IMR-90 (cell line): ENCODE measurements at regions not wholly inside any gene's neighbourhood (a gene's known extent, or its start where the extent isn't known, plus 50 kb on each side); places are given as distances from the start of the nearest gene placed in this dataset.

Experiments
- ATAC-seq: fragments of 200-7000 bp; cut with Tn5 transposase; 2 replicates; pipeline ENCODE4 v1.9.1; 2020; ENCODE audit warnings: low read depth, mild to moderate bottlenecking, moderate library complexity
- BruUV-seq: library from RNA; stranded (reverse); fragments of 400-500 nt; replicated peaks from 2 replicates; lab custom pipeline; 2021; lab: Mats Ljungman, UMichigan
- CTCF ChIA-PET: fragments of 300-600 bp; formaldehyde crosslinking; extraction: SDS; loops from one replicate; lab custom pipeline; 2021; ENCODE audit warnings: antibody characterized with exemption; lab: Yijun Ruan, JAX
- POLR2A ChIA-PET: fragments of 300-600 bp; sonication (Branson Sonifier 250); formaldehyde crosslinking; loops from one replicate; lab custom pipeline; 2022; ENCODE audit warnings: antibody characterized with exemption; ENCODE audit not compliant: unreplicated experiment; lab: Charles Lee
- DNase-seq: peaks from one replicate; pipeline ENCODE4 v3.0.0; 2013
- H2AFZ ChIP-seq: replicated peaks from 2 replicates; pipeline ENCODE3; 2013; ENCODE audit warnings: low read length, mild to moderate bottlenecking; ENCODE audit not compliant: poor library complexity
- H2AK5ac ChIP-seq: 2 replicates; pipeline ENCODE4 v1.6.1; 2013; ENCODE audit warnings: low read depth, low read length, inconsistent platforms
- H2AK9ac ChIP-seq: replicated peaks from 2 replicates; pipeline ENCODE3; 2013; ENCODE audit warnings: mild to moderate bottlenecking, low read depth, low read length, moderate library complexity; ENCODE audit not compliant: poor library complexity
- H2BK120ac ChIP-seq: 2 replicates; pipeline ENCODE4 v1.6.1; 2013; ENCODE audit warnings: low read depth, low read length, inconsistent platforms
- H2BK15ac ChIP-seq: 3 replicates; pipeline ENCODE4 v1.6.1; 2013; ENCODE audit warnings: low read depth, low read length, inconsistent platforms
- H2BK20ac ChIP-seq: 2 replicates; pipeline ENCODE4 v1.6.1; 2013; ENCODE audit warnings: low read depth, mild to moderate bottlenecking, inconsistent platforms, low read length, moderate library complexity
- H2BK5ac ChIP-seq: 2 replicates; pipeline ENCODE4 v1.6.1; 2013; ENCODE audit warnings: mild to moderate bottlenecking, low read depth, low read length, inconsistent platforms; ENCODE audit not compliant: poor library complexity, severe bottlenecking
- H3K14ac ChIP-seq: replicated peaks from 2 replicates; pipeline ENCODE4 v1.6.1; 2013; ENCODE audit warnings: low read depth, low read length, inconsistent platforms
- H3K18ac ChIP-seq: 2 replicates; pipeline ENCODE4 v1.6.1; 2013; ENCODE audit warnings: low read depth, low read length, control low read depth
- H3K23ac ChIP-seq: 2 replicates; pipeline ENCODE4 v1.6.1; 2013; ENCODE audit warnings: low read depth, low read length, inconsistent platforms
- H3K27ac ChIP-seq: 2 replicates; pipeline ENCODE4 v1.5.1; 2013; ENCODE audit warnings: mild to moderate bottlenecking, control low read depth, low read length; ENCODE audit not compliant: insufficient read depth
- H3K27me3 ChIP-seq: 2 replicates; pipeline ENCODE4 v1.6.1; 2013; ENCODE audit warnings: low read length; ENCODE audit not compliant: control insufficient read depth, insufficient read depth
- H3K36me3 ChIP-seq: 2 replicates; pipeline ENCODE4 v1.6.1; 2013; ENCODE audit warnings: low read length, mixed read lengths; ENCODE audit not compliant: control insufficient read depth, insufficient read depth
- H3K4ac ChIP-seq: 2 replicates; pipeline ENCODE4 v1.6.1; 2013; ENCODE audit warnings: low read depth, low read length, inconsistent platforms
- H3K4me1 ChIP-seq: 2 replicates; pipeline ENCODE4 v1.6.1; 2013; ENCODE audit warnings: low read length, mixed read lengths; ENCODE audit not compliant: control insufficient read depth, insufficient read depth
- H3K4me2 ChIP-seq: 2 replicates; pipeline ENCODE4 v1.6.1; 2013; ENCODE audit warnings: low read depth, mild to moderate bottlenecking, control low read depth, low read length, moderate library complexity
- H3K4me3 ChIP-seq: 2 replicates; pipeline ENCODE4 v1.5.1; 2013; ENCODE audit warnings: low read depth, mild to moderate bottlenecking, control low read depth, low read length, moderate library complexity; ENCODE audit not compliant: insufficient read depth
- H3K56ac ChIP-seq: 2 replicates; pipeline ENCODE4 v1.6.1; 2013; ENCODE audit warnings: low read length, inconsistent platforms; ENCODE audit not compliant: insufficient read depth; ENCODE audit errors: extremely low read depth
- H3K79me1 ChIP-seq, 2 experiments: 2 replicates each; pipeline ENCODE4 v1.6.1; 2013; ENCODE audit warnings: low read length in 2 of 2, inconsistent platforms in 1 of 2, low read depth in 1 of 2
- H3K9ac ChIP-seq: 2 replicates; pipeline ENCODE4 v1.6.1; 2013; ENCODE audit warnings: low read depth, low read length, control low read depth
- H3K9me1 ChIP-seq: 2 replicates; pipeline ENCODE4 v1.6.1; 2013; ENCODE audit warnings: low read length, inconsistent platforms; ENCODE audit not compliant: insufficient read depth
- H3K9me3 ChIP-seq: 2 replicates; pipeline ENCODE4 v1.6.1; 2013; ENCODE audit warnings: low read length; ENCODE audit not compliant: control insufficient read depth, insufficient read depth
- H4K20me1 ChIP-seq: 2 replicates; pipeline ENCODE4 v1.6.1; 2013; ENCODE audit warnings: low read length, inconsistent platforms; ENCODE audit not compliant: insufficient read depth
- H4K5ac ChIP-seq: 2 replicates; pipeline ENCODE4 v1.6.1; 2013; ENCODE audit warnings: mild to moderate bottlenecking, low read depth, low read length, control low read depth
- H4K8ac ChIP-seq, 2 experiments: 2 replicates each; pipeline ENCODE4 v1.6.1; 2013; ENCODE audit warnings: low read depth in 2 of 2, low read length in 2 of 2, control low read depth in 1 of 2, inconsistent platforms in 1 of 2
- H4K91ac ChIP-seq: 2 replicates; pipeline ENCODE4 v1.6.1; 2013; ENCODE audit warnings: low read depth, low read length, inconsistent platforms; ENCODE audit not compliant: insufficient read depth
- CHD1 ChIP-seq: IDR thresholded peaks from 2 replicates; pipeline ENCODE4 v1.6.1; 2012; ENCODE audit warnings: low read depth, low read length, improper control_type of control experiment
- WGBS, 2 experiments: methylation state at CpG; one replicate each; pipeline versions ENCODE4 v1.1.5 to v1.1.7; 2013; ENCODE audit warnings: missing lambda C conversion rate in 2 of 2; ENCODE audit not compliant: insufficient read length in 1 of 2; ENCODE audit errors: extremely low coverage in 2 of 2; 5-methylcytosine and 5-hydroxymethylcytosine counted together
- dilution Hi-C: fragments of 300-500 bp; cut with HindIII; formaldehyde crosslinking; loops from one replicate; pipeline ENCODE4 v1.14.3; 2018; ENCODE audit warnings: low sequenced_read_pairs; ENCODE audit not compliant: unreplicated experiment
- in situ Hi-C: fragments of 300-500 bp; cut with MboI; formaldehyde crosslinking; loops from 3 replicates; pipeline ENCODE4 v1.14.3; 2019; ENCODE audit warnings: low sequenced_read_pairs, inconsistent platforms, mixed read lengths
- intact Hi-C: fragments of 100-400 bp; cut with micrococcal nuclease; formaldehyde crosslinking; loops from 2 replicates; pipeline ENCODE4 v1.10.0; 2022

DNA sequence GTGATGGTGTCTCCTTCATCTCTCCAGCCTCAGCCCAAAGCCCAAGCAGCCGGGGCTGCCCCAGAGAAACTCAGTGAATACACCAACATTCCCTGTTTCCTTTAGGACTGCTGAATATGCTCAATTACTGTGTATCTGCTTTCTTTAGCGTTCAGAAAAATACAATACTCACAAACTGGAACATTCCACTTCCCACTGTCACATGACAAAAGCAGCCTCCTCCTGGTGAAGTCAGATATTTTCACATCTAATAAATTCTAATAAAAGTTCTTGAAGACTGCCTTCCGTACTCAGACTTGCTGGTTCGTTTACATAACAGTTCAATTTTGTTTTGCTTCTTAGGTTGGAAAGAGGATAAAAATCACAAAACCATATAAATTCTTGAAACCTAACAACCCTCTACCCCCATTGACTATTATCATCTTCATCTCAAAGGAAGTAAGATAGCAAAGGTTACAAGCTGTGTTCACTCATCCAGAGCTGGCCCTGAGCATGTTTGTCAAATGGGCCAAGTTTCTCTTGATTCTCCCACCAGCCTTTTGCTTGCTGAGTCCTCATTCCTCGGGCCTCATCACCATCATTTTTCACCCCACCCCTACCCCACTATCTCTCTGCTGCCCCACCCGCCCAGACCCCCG lies 190.8 kb upstream of the HNRNPA3 start:
- BruUV-seq: no TSS peak
- DNase-seq: no peak
- no peak for TF ChIP-seq CHD1

More for the DNA sequence above, 190.8 kb upstream of the HNRNPA3 start:
- no peaks in the 10 kb centered on the region for H3K4me1 ChIP-seq
- H3K27me3 ChIP-seq: no peaks in the 10 kb centered on the region; the same call in 1 of the 2 replicates
- H3K9me1 ChIP-seq: no peaks in the 10 kb centered on the region
- H2BK20ac ChIP-seq: no peak overlapping the region
- H3K9me3 ChIP-seq: no peaks in the 10 kb centered on the region
- no peak overlapping the region for H3K4me3 ChIP-seq
- no peak overlapping the region for H2AK5ac ChIP-seq
- WGBS, 2 experiments: no CpG with 5 or more reads among the region's 7 CpGs
- H2BK5ac ChIP-seq: no peak overlapping the region
- H3K27ac ChIP-seq: no peak overlapping the region
- no peak overlapping the region for H3K14ac ChIP-seq
- no peak overlapping the region for H3K4ac ChIP-seq
- dilution Hi-C loops: no loop called here
- H3K36me3 ChIP-seq: no peaks in the 10 kb centered on the region
- ATAC-seq: no peak
- H4K91ac ChIP-seq: no peak overlapping the region
- in situ Hi-C loops: no loop called here
- H2AK9ac ChIP-seq: no peak overlapping the region
- intact Hi-C loops: no loop called here
- H2BK120ac ChIP-seq: no peak overlapping the region
- no peaks in the 10 kb centered on the region for H4K20me1 ChIP-seq
- no peak overlapping the region for H2BK15ac ChIP-seq
- H4K8ac ChIP-seq: no peak overlapping the region
- H3K23ac ChIP-seq: no peak overlapping the region
- no peak overlapping the region for H3K4me2 ChIP-seq
- H3K79me1 ChIP-seq: no peaks in the 10 kb centered on the region
- H3K18ac ChIP-seq: no peak overlapping the region
- H3K56ac ChIP-seq: no peak overlapping the region
- no peak overlapping the region for H3K9ac ChIP-seq
- no peak overlapping the region for H2AFZ ChIP-seq
- CTCF ChIA-PET: no interaction called here
- POLR2A ChIA-PET: no interaction called here
- no peak overlapping the region for H4K5ac ChIP-seq
